ENCODE measurements at regions not wholly inside any gene's neighbourhood (a gene's known extent, or its start where the extent isn't known, plus 50 kb on each side); places are given as distances from the start of the nearest gene placed in this dataset.

DNA sequence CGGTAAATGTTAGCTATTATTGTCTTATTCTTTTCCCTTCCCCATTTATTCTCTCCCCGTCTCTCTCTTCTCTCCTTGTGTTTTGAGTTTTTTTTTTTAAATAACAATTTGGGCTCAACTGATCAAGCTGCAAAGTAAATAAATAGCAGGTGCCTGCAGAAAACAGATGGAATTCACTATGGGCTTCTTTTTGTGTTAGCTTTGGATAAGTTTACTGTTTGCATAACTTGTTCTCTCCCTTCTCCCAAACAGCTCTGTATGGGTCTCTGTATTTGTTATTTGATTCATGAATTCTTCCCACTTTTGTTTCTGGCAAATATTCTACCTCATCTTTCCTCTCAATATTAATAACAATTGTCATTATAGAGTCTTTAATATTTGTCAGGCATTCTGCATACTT lies 111.8 kb upstream of the ASTN2 start:
- WGBS, result no CpG with 5 or more reads among the region's 2 CpGs
- no peak overlapping the region for H3K27ac ChIP-seq (ENCODE audit: low read length, poor library complexity, severe bottlenecking)
- H2BK120ac ChIP-seq (ENCODE audit: low read depth, low read length), result no peak overlapping the region
- H3K4me1 ChIP-seq (ENCODE audit: control insufficient read depth, insufficient read depth, low read depth, low read length), result no peaks in the 10 kb centered on the region
- H3K4me2 ChIP-seq (ENCODE audit: low read length, poor library complexity, severe bottlenecking), result no peak overlapping the region
- no peak overlapping the region for H2BK15ac ChIP-seq (ENCODE audit: low read depth, poor library complexity, severe bottlenecking)
- no peaks in the 10 kb centered on the region for H3K27me3 ChIP-seq (ENCODE audit: control insufficient read depth in 1 of 2, insufficient read depth in 1 of 2, low read length in 2 of 2)
- H3K79me1 ChIP-seq (replicated peaks; ENCODE audit: low read length, poor library complexity, severe bottlenecking), result no peaks in the 10 kb centered on the region
- H4K91ac ChIP-seq (ENCODE audit: low read length), result no peak overlapping the region
- H2AFZ ChIP-seq (ENCODE audit: low read depth, low read length), result no peak overlapping the region
- no peak overlapping the region for H4K8ac ChIP-seq (ENCODE audit: low read length)
- no peak overlapping the region for H2BK12ac ChIP-seq (ENCODE audit: low read length in 2 of 2)
- no peak for DNase-seq
- H2BK5ac ChIP-seq (ENCODE audit: low read depth, low read length, poor library complexity, severe bottlenecking), result no peak overlapping the region
- H3K18ac ChIP-seq (ENCODE audit: low read depth in 1 of 2, low read length in 2 of 2), result no peak overlapping the region
- H3K4me3 ChIP-seq (ENCODE audit: insufficient read depth in 1 of 2, low read depth in 1 of 2, low read length in 2 of 2), result no peak overlapping the region
- H3K14ac ChIP-seq (ENCODE audit: low read length in 2 of 2), result no peak overlapping the region
- H3K4ac ChIP-seq (ENCODE audit: low read depth in 1 of 2, low read length in 2 of 2), result no peak overlapping the region
- no peaks in the 10 kb centered on the region for H3K36me3 ChIP-seq (ENCODE audit: control insufficient read depth in 1 of 2, insufficient read depth in 2 of 2, low read depth in 1 of 2, low read length in 2 of 2)
- H3K9ac ChIP-seq (ENCODE audit: low read length), result no peak overlapping the region
- no peak overlapping the region for H3K23ac ChIP-seq (ENCODE audit: low read length in 2 of 2)
- H2AK5ac ChIP-seq (ENCODE audit: low read length, severe bottlenecking), result no peak overlapping the region
- no peaks in the 10 kb centered on the region for H3K9me3 ChIP-seq (ENCODE audit: control insufficient read depth, low read length)

DNA sequence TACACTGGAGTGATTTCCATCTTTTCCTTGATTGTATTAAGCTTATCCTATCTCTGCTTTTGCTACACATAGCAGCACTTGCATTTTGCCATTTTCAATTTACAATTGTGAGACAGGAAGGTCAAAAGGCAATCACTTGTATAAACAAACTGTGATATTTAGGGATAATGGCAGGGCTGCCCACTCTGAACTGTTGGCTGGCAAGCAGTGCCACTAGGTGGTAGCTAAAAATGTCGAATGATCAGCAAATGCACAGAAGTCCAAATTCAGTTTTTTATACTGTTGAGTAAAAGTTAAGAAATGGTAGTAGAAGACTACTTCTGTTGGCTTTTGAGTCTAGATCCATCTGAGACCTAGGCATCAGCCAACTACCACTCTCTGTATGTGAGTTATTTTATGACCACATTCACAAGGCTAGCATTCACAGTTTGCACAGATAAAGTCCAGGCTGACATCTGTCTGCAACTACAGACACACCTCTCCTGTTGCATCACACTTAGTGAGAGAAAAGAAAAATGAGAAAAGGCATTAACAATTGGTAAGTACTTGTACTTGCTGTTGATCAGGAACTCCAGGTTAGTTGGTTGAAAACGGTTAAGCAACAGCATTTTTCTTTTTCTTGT lies 108.8 kb upstream of the ASTN2 start:
- Histone ChIP-seq H3K4me1 (ENCODE audit: control insufficient read depth, insufficient read depth, low read depth, low read length) (no peaks in the 10 kb centered on the region), H2BK5ac (ENCODE audit: low read depth, low read length, poor library complexity, severe bottlenecking) (no peak overlapping the region), H4K91ac (ENCODE audit: low read length) (no peak overlapping the region), H3K18ac (ENCODE audit: low read depth in 1 of 2, low read length in 2 of 2) (no peak overlapping the region), H3K4me2 (ENCODE audit: low read length, poor library complexity, severe bottlenecking) (no peak overlapping the region), H3K36me3 (ENCODE audit: control insufficient read depth in 1 of 2, insufficient read depth in 2 of 2, low read depth in 1 of 2, low read length in 2 of 2) (no peaks in the 10 kb centered on the region), H3K9ac (ENCODE audit: low read length) (no peak overlapping the region), H3K4me3 (ENCODE audit: insufficient read depth in 1 of 2, low read depth in 1 of 2, low read length in 2 of 2) (no peak overlapping the region), H2BK12ac (ENCODE audit: low read length in 2 of 2) (no peak overlapping the region), H2AFZ (ENCODE audit: low read depth, low read length) (no peak overlapping the region), H3K79me1 (replicated peaks; ENCODE audit: low read length, poor library complexity, severe bottlenecking) (no peaks in the 10 kb centered on the region), H3K27ac (ENCODE audit: low read length, poor library complexity, severe bottlenecking) (no peak overlapping the region), H3K23ac (ENCODE audit: low read length in 2 of 2) (no peak overlapping the region), H3K9me3 (ENCODE audit: control insufficient read depth, low read length) (no peaks in the 10 kb centered on the region), H3K14ac (ENCODE audit: low read length in 2 of 2) (no peak overlapping the region), H2BK15ac (ENCODE audit: low read depth, poor library complexity, severe bottlenecking) (no peak overlapping the region), H2BK120ac (ENCODE audit: low read depth, low read length) (no peak overlapping the region), H3K4ac (ENCODE audit: low read depth in 1 of 2, low read length in 2 of 2) (no peak overlapping the region), H4K8ac (ENCODE audit: low read length) (no peak overlapping the region), H2AK5ac (ENCODE audit: low read length, severe bottlenecking) (no peak overlapping the region), H3K27me3 (ENCODE audit: control insufficient read depth in 1 of 2, insufficient read depth in 1 of 2, low read length in 2 of 2) (no peaks in the 10 kb centered on the region)
- WGBS, result 52% methylated on average over 2 of the region's 2 CpGs
- DNase-seq, result no peak

DNA sequence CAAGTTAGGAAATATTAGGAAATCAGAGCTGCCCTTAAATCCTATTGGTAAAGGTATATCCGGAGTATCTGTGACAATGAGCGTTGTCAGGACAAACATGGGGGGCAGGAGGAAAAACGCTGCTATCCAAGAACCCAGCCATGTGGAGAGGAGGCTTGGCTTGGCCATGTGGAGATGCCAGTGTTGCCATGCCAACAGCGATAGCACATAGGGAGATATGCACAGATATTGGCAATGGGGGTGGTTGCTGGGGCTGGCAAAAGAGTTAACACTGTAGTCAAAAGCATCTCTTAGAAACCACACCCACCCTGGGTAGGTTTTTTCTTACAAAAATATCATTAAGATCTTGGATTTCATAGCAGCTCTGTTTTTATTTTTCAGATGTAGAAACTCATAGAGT lies 106.4 kb upstream of the ASTN2 start:
- H3K4ac ChIP-seq (ENCODE audit: low read depth in 1 of 2, low read length in 2 of 2), result no peak overlapping the region
- no peaks in the 10 kb centered on the region for H3K27me3 ChIP-seq (ENCODE audit: control insufficient read depth in 1 of 2, insufficient read depth in 1 of 2, low read length in 2 of 2)
- H3K18ac ChIP-seq (ENCODE audit: low read depth in 1 of 2, low read length in 2 of 2), result no peak overlapping the region
- H2BK5ac ChIP-seq (ENCODE audit: low read depth, low read length, poor library complexity, severe bottlenecking), result no peak overlapping the region
- no peaks in the 10 kb centered on the region for H3K4me1 ChIP-seq (ENCODE audit: control insufficient read depth, insufficient read depth, low read depth, low read length)
- H2BK15ac ChIP-seq (ENCODE audit: low read depth, poor library complexity, severe bottlenecking), result no peak overlapping the region
- no peak overlapping the region for H2AFZ ChIP-seq (ENCODE audit: low read depth, low read length)
- H2BK120ac ChIP-seq (ENCODE audit: low read depth, low read length), result no peak overlapping the region
- H3K27ac ChIP-seq (ENCODE audit: low read length, poor library complexity, severe bottlenecking), result no peak overlapping the region
- no peak overlapping the region for H3K4me3 ChIP-seq (ENCODE audit: insufficient read depth in 1 of 2, low read depth in 1 of 2, low read length in 2 of 2)
- no peaks in the 10 kb centered on the region for H3K9me3 ChIP-seq (ENCODE audit: control insufficient read depth, low read length)
- no peak overlapping the region for H3K9ac ChIP-seq (ENCODE audit: low read length)
- H4K91ac ChIP-seq (ENCODE audit: low read length), result no peak overlapping the region
- no peak overlapping the region for H2AK5ac ChIP-seq (ENCODE audit: low read length, severe bottlenecking)
- H2BK12ac ChIP-seq (ENCODE audit: low read length in 2 of 2), result no peak overlapping the region
- no peak overlapping the region for H3K4me2 ChIP-seq (ENCODE audit: low read length, poor library complexity, severe bottlenecking)
- no peak for DNase-seq
- WGBS, result 83% methylated on average over 3 of the region's 4 CpGs
- H3K79me1 ChIP-seq (replicated peaks; ENCODE audit: low read length, poor library complexity, severe bottlenecking), result no peaks in the 10 kb centered on the region
- H3K14ac ChIP-seq (ENCODE audit: low read length in 2 of 2), result no peak overlapping the region
- no peak overlapping the region for H4K8ac ChIP-seq (ENCODE audit: low read length)
- no peaks in the 10 kb centered on the region for H3K36me3 ChIP-seq (ENCODE audit: control insufficient read depth in 1 of 2, insufficient read depth in 2 of 2, low read depth in 1 of 2, low read length in 2 of 2)
- H3K23ac ChIP-seq (ENCODE audit: low read length in 2 of 2), result no peak overlapping the region

DNA sequence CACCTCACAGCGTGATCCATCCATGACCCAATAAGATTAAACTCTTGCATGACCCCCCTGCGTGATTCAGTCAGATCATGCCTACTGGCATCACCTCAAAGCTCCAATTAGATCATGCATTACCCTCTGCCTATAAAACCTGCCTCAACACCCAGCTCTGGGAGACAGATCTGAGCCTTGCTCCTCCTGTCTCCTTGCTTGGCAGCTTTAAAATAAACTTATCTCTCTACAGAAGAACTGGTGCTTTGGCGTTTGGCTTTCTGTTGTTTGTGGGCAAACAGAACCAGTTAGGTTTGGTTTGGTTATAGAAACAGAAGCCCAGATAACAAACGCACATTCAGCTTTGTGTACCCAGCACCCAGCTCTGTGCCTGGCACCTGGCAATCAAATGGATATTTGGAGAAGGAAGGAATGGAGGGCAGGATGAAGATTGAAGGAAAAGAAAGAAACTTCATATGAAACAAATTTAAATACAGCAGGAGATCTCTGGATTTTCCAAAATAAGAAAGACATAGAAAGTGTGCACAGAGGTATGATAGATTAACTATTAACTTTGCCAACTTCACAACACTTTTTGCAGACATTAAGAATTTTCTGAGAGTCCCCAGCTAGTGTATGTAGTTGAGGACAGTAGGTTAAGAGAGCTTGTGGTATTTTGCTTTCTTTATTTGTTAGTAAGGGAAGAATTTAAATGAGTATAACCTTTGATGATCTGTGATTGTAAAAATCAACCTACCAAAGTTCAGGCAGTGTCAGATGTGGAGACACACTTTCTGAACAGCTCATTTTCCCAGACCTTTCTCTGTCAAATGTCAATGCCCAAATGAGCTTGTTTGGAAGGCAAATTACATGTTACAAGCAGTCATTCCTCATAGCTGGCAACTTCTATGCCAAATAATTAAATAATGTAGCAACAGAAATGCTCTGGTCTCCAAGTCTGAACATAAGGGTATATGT lies 102.1 kb upstream of the ASTN2 start:
- no peak overlapping the region for H2BK120ac ChIP-seq (ENCODE audit: low read depth, low read length)

More for the DNA sequence above, 102.1 kb upstream of the ASTN2 start:
- 71% methylated on average over 4 of the region's 4 CpGs for WGBS
- Histone ChIP-seq H4K91ac (ENCODE audit: low read length) (no peak overlapping the region), H3K9me3 (ENCODE audit: control insufficient read depth, low read length) (no peaks in the 10 kb centered on the region), H3K4me1 (ENCODE audit: control insufficient read depth, insufficient read depth, low read depth, low read length) (no peaks in the 10 kb centered on the region), H3K36me3 (ENCODE audit: control insufficient read depth in 1 of 2, insufficient read depth in 2 of 2, low read depth in 1 of 2, low read length in 2 of 2) (no peaks in the 10 kb centered on the region), H2BK12ac (ENCODE audit: low read length in 2 of 2) (no peak overlapping the region), H2AFZ (ENCODE audit: low read depth, low read length) (no peak overlapping the region), H3K14ac (ENCODE audit: low read length in 2 of 2) (no peak overlapping the region), H3K4me3 (ENCODE audit: insufficient read depth in 1 of 2, low read depth in 1 of 2, low read length in 2 of 2) (no peak overlapping the region), H3K4ac (ENCODE audit: low read depth in 1 of 2, low read length in 2 of 2) (no peak overlapping the region), H3K23ac (ENCODE audit: low read length in 2 of 2) (no peak overlapping the region), H2AK5ac (ENCODE audit: low read length, severe bottlenecking) (no peak overlapping the region), H3K18ac (ENCODE audit: low read depth in 1 of 2, low read length in 2 of 2) (no peak overlapping the region), H3K4me2 (ENCODE audit: low read length, poor library complexity, severe bottlenecking) (no peak overlapping the region), H3K27ac (ENCODE audit: low read length, poor library complexity, severe bottlenecking) (no peak overlapping the region), H2BK5ac (ENCODE audit: low read depth, low read length, poor library complexity, severe bottlenecking) (no peak overlapping the region), H4K8ac (ENCODE audit: low read length) (no peak overlapping the region), H2BK15ac (ENCODE audit: low read depth, poor library complexity, severe bottlenecking) (no peak overlapping the region), H3K27me3 (ENCODE audit: control insufficient read depth in 1 of 2, insufficient read depth in 1 of 2, low read length in 2 of 2) (no peaks in the 10 kb centered on the region), H3K79me1 (replicated peaks; ENCODE audit: low read length, poor library complexity, severe bottlenecking) (no peaks in the 10 kb centered on the region), H3K9ac (ENCODE audit: low read length) (no peak overlapping the region)
- no peak for DNase-seq
